Ovary (tissue), 7 donors: ENCODE measurements at regions not wholly inside any gene's neighbourhood (a gene's known extent, or its start where the extent isn't known, plus 50 kb on each side); places are given as distances from the start of the nearest gene placed in this dataset.

ENCODE experiments used
- DNase-seq, 5 donors: peaks; one replicate each; pipeline ENCODE4 v3.0.0-alpha.2; 2019 to 2020
- H3K27ac ChIP-seq, 2 donors: fragments of 200-600 bp; one replicate each; pipeline versions ENCODE4 v1.5.1 to v1.8.0; 2019 to 2022
- H3K27me3 ChIP-seq: fragments of 200-600 bp; one replicate; pipeline ENCODE4 v1.8.0; 2022
- H3K36me3 ChIP-seq: fragments of 200-600 bp; sonication (generic); one replicate; pipeline ENCODE4 v1.5.1; 2019
- H3K4me1 ChIP-seq: one replicate; pipeline ENCODE4 v1.8.1; 2013; ENCODE audit warnings: mild to moderate bottlenecking, moderate library complexity; ENCODE audit not compliant: insufficient read depth
- H3K4me3 ChIP-seq: fragments of 200-600 bp; sonication (generic); one replicate; pipeline ENCODE4 v1.5.1; 2017
- H3K9me3 ChIP-seq, 2 donors: fragments of 200-600 bp in 1 of 2; sonication (generic) in 1 of 2; one replicate each; pipeline versions ENCODE4 v1.5.1 to v1.8.1; 2013 to 2019; ENCODE audit warnings: mild to moderate bottlenecking in 1 of 2, moderate library complexity in 1 of 2
- EP300 ChIP-seq: sonication (generic); formaldehyde crosslinking; IDR thresholded peaks from one replicate; pipeline ENCODE4 v1.6.1; 2017; ENCODE audit warnings: antibody characterized with exemption
- POLR2A ChIP-seq: fragments of 450-650 bp; IDR thresholded peaks from one replicate; pipeline ENCODE4 v1.6.1; 2017; ENCODE audit warnings: antibody characterized with exemption, mild to moderate bottlenecking, moderate library complexity
- WGBS, 3 donors: extraction: QIAGEN DNeasy Blood & Tissue Kit in 1 of 3; methylation state at CpG; one replicate each; pipeline versions ENCODE4 v1.1.5 to v1.1.7; 2013 to 2017; 5-methylcytosine and 5-hydroxymethylcytosine counted together
- intact Hi-C, 4 donors: fragments of 100-400 bp; cut with DNase I; formaldehyde crosslinking; loops; one replicate each; pipeline versions ENCODE4 v1.11.0 to v1.15.1; 2022 to 2023
- TF ChIP-seq, protein P1 (sequence below), 3 donors: fragments of 450-650 bp in 2 of 3; fragments of 200-600 bp in 1 of 3; IDR thresholded peaks; one replicate each; pipeline versions ENCODE4 v1.5.1 to v1.8.0; 2016 to 2022; ENCODE audit warnings: antibody characterized with exemption in 3 of 3, mild to moderate bottlenecking in 1 of 3
- donor health status: DM: no; HTN: no; CAD: no; lungs with moderate emphysema.
- donor health status: DM: no; HTN: no; CAD: no.
- donor health status: Bipolar disorder and iron deficiency.
- donor health status: DM: no; HTN: no; CAD: no.
- donor health status: DM: yes; HTN: yes; CAD: no.

- H3K27ac ChIP-seq, result no peak overlapping the region
- DNase-seq, result no peak
- no peaks in the 10 kb centered on the region for H3K9me3 ChIP-seq
- no peaks in the 10 kb centered on the region for H3K27me3 ChIP-seq
- TF ChIP-seq EP300, result no peak
- TF ChIP-seq POLR2A, result no peak
- TF ChIP-seq, protein P1, sequence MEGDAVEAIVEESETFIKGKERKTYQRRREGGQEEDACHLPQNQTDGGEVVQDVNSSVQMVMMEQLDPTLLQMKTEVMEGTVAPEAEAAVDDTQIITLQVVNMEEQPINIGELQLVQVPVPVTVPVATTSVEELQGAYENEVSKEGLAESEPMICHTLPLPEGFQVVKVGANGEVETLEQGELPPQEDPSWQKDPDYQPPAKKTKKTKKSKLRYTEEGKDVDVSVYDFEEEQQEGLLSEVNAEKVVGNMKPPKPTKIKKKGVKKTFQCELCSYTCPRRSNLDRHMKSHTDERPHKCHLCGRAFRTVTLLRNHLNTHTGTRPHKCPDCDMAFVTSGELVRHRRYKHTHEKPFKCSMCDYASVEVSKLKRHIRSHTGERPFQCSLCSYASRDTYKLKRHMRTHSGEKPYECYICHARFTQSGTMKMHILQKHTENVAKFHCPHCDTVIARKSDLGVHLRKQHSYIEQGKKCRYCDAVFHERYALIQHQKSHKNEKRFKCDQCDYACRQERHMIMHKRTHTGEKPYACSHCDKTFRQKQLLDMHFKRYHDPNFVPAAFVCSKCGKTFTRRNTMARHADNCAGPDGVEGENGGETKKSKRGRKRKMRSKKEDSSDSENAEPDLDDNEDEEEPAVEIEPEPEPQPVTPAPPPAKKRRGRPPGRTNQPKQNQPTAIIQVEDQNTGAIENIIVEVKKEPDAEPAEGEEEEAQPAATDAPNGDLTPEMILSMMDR (IDR thresholded peaks at IDR 0.05), result no peak
- H3K4me1 ChIP-seq, result no peaks in the 10 kb centered on the region
- intact Hi-C loops, result no loop called here
- H3K4me3 ChIP-seq, result no peak overlapping the region
- 89 to 96% (median 90%) methylated on average over 2 of the region's 2 CpGs for WGBS, 3 donors
- no peaks in the 10 kb centered on the region for H3K36me3 ChIP-seq
Measured at GRCh38 chr20:48090314-48090713, 305.0 kb upstream of the SULF2 start.

GRCh38 chr20:48080583-48080982, 295.3 kb upstream of the SULF2 start:
- no peaks in the 10 kb centered on the region for H3K36me3 ChIP-seq
- H3K4me1 ChIP-seq, result peaks cover 2% of the 10 kb centered on the region
- intact Hi-C loops, result no loop called here
- H3K9me3 ChIP-seq, result no peaks in the 10 kb centered on the region
- TF ChIP-seq EP300 (no peak), POLR2A (no peak)
- TF ChIP-seq, protein P1 (IDR thresholded peaks at IDR 0.05), result no peak
- no peak overlapping the region for H3K27ac ChIP-seq
- no peaks in the 10 kb centered on the region for H3K27me3 ChIP-seq
- WGBS, 3 donors, result 62 to 76% (median 75%) methylated on average over 2 of the region's 2 CpGs
- DNase-seq, result no peak
- H3K4me3 ChIP-seq, result no peak overlapping the region

GRCh38 chr20:48079028-48079427, 293.7 kb upstream of the SULF2 start:
- Histone ChIP-seq H3K4me1 (peaks cover 2% of the 10 kb centered on the region), H3K27ac (no peak overlapping the region), H3K27me3 (no peaks in the 10 kb centered on the region), H3K4me3 (no peak overlapping the region), H3K9me3 (no peaks in the 10 kb centered on the region), H3K36me3 (no peaks in the 10 kb centered on the region)
- 72 to 83% (median 79%) methylated on average over 5 of the region's 5 CpGs for WGBS, 3 donors
- TF ChIP-seq, protein P1 (IDR thresholded peaks at IDR 0.05), result no peak
- TF ChIP-seq EP300 (no peak), POLR2A (no peak)
- no peak for DNase-seq
- intact Hi-C loops, result loop anchor here in 1 of 4 donors (10.0 kb wide), 1 partner anchor 64 kb away; no protein-coding TSS in a partner anchor

GRCh38 chr20:48076747-48077146, 291.5 kb upstream of the SULF2 start:
- Histone ChIP-seq H3K9me3 (no peaks in the 10 kb centered on the region), H3K27me3 (no peaks in the 10 kb centered on the region), H3K4me3 (no peak overlapping the region), H3K4me1 (peaks cover 2% of the 10 kb centered on the region), H3K27ac (no peak overlapping the region), H3K36me3 (no peaks in the 10 kb centered on the region)
- 64 to 69% (median 68%) methylated on average over 6 of the region's 6 CpGs for WGBS, 3 donors
- no peak for DNase-seq
- intact Hi-C loops, result loop anchor here in 1 of 4 donors (10.0 kb wide), 1 partner anchor 62 kb away; no protein-coding TSS in a partner anchor
- TF ChIP-seq, protein P1 (IDR thresholded peaks at IDR 0.05), result no peak
- TF ChIP-seq EP300 (no peak), POLR2A (no peak)
